ENCODE measurements at regions not wholly inside any gene's neighbourhood (a gene's known extent, or its start where the extent isn't known, plus 50 kb on each side); places are given as distances from the start of the nearest gene placed in this dataset.
"Not testable (repeated sequence)": the region's sequence is repeated elsewhere in the genome, so short reads cannot be mapped to it uniquely, and the experiment has no call there.

GRCh38 chr6:23659125-23659524, 466.9 kb upstream of the NRSN1 start:
- in situ Hi-C loops (cut with HindIII; ENCODE audit: low pct_ligation_motif_present, low sequenced_read_pairs) = no loop called here
- Histone ChIP-seq H3K36me3 (replicated peaks) (no peaks in the 10 kb centered on the region), H3K4me3 (ENCODE audit: low read depth, low read length) (no peak overlapping the region), H3K27me3 (replicated peaks) (no peaks in the 10 kb centered on the region), H3K27ac (no peak overlapping the region)
- peak; percentile 9 for DNase-seq
- peak; percentile 67 for TF ChIP-seq CTCF (IDR thresholded peaks at IDR 0.05; ENCODE audit: low read depth, low read length, missing control alignments)

- no peak for TF ChIP-seq CTCF (IDR thresholded peaks at IDR 0.05; ENCODE audit: low read depth, low read length, missing control alignments)
- no peak for DNase-seq
These were observed 464.5 kb upstream of the NRSN1 start for GRCh38 chr6:23661549-23661948.

GRCh38 chr6:23663096-23663495, 462.9 kb upstream of the NRSN1 start:
- in situ Hi-C loops (cut with HindIII; ENCODE audit: low pct_ligation_motif_present, low sequenced_read_pairs) = no loop called here
- H3K27ac ChIP-seq = no peak overlapping the region
- no peak overlapping the region for H3K4me3 ChIP-seq (ENCODE audit: low read depth, low read length)
- TF ChIP-seq CTCF (IDR thresholded peaks at IDR 0.05; ENCODE audit: low read depth, low read length, missing control alignments) = no peak
- H3K36me3 ChIP-seq (replicated peaks) = no peaks in the 10 kb centered on the region
- no peak for DNase-seq
- no peaks in the 10 kb centered on the region for H3K27me3 ChIP-seq (replicated peaks)

More at GRCh38 chr6:23661549-23661948, 464.5 kb upstream of the NRSN1 start:
- H3K36me3 ChIP-seq (replicated peaks) = no peaks in the 10 kb centered on the region
- H3K4me3 ChIP-seq (ENCODE audit: low read depth, low read length) = no peak overlapping the region
- no peaks in the 10 kb centered on the region for H3K27me3 ChIP-seq (replicated peaks)
- in situ Hi-C loops (cut with HindIII; ENCODE audit: low pct_ligation_motif_present, low sequenced_read_pairs) = no loop called here
- no peak overlapping the region for H3K27ac ChIP-seq

- TF ChIP-seq CTCF (IDR thresholded peaks at IDR 0.05; ENCODE audit: low read depth, low read length, missing control alignments) = no peak
- H3K36me3 ChIP-seq (replicated peaks) = no peaks in the 10 kb centered on the region
- DNase-seq = no peak
- in situ Hi-C loops (cut with HindIII; ENCODE audit: low pct_ligation_motif_present, low sequenced_read_pairs) = no loop called here
- no peak overlapping the region for H3K27ac ChIP-seq
- H3K27me3 ChIP-seq (replicated peaks) = no peaks in the 10 kb centered on the region
- H3K4me3 ChIP-seq (ENCODE audit: low read depth, low read length) = no peak overlapping the region
These were observed 462.4 kb upstream of the NRSN1 start for GRCh38 chr6:23663652-23664051.

- DNase-seq; H3K36me3 ChIP-seq (replicated peaks); H3K27ac ChIP-seq; H3K27me3 ChIP-seq (replicated peaks); in situ Hi-C loops (cut with HindIII; ENCODE audit: low pct_ligation_motif_present, low sequenced_read_pairs); H3K4me3 ChIP-seq (ENCODE audit: low read depth, low read length): not testable (repeated sequence)
These were observed 460.1 kb upstream of the NRSN1 start for GRCh38 chr6:23665911-23666310.

GRCh38 chr6:23672737-23673136, 453.3 kb upstream of the NRSN1 start:
- Histone ChIP-seq H3K27me3 (replicated peaks) (no peaks in the 10 kb centered on the region), H3K27ac (no peak overlapping the region), H3K4me3 (ENCODE audit: low read depth, low read length) (no peak overlapping the region), H3K36me3 (replicated peaks) (no peaks in the 10 kb centered on the region)
- DNase-seq = no peak
- TF ChIP-seq CTCF (IDR thresholded peaks at IDR 0.05; ENCODE audit: low read depth, low read length, missing control alignments) = no peak
- in situ Hi-C loops (cut with HindIII; ENCODE audit: low pct_ligation_motif_present, low sequenced_read_pairs) = no loop called here
